ENCODE measurements at regions not wholly inside any gene's neighbourhood (a gene's known extent, or its start where the extent isn't known, plus 50 kb on each side); places are given as distances from the start of the nearest gene placed in this dataset.

GRCh38 chr18:57211412-57211750, 64.5 kb downstream of the BOD1L2 start:
- TF ChIP-seq EZH2 (IDR thresholded peaks at IDR 0.05; ENCODE audit: low read length, unreplicated experiment) (no peak), EZH2phosphoT487 (IDR thresholded peaks at IDR 0.05; ENCODE audit: borderline replicate concordance, low read length) (no peak)
- TF ChIP-seq, protein P1, sequence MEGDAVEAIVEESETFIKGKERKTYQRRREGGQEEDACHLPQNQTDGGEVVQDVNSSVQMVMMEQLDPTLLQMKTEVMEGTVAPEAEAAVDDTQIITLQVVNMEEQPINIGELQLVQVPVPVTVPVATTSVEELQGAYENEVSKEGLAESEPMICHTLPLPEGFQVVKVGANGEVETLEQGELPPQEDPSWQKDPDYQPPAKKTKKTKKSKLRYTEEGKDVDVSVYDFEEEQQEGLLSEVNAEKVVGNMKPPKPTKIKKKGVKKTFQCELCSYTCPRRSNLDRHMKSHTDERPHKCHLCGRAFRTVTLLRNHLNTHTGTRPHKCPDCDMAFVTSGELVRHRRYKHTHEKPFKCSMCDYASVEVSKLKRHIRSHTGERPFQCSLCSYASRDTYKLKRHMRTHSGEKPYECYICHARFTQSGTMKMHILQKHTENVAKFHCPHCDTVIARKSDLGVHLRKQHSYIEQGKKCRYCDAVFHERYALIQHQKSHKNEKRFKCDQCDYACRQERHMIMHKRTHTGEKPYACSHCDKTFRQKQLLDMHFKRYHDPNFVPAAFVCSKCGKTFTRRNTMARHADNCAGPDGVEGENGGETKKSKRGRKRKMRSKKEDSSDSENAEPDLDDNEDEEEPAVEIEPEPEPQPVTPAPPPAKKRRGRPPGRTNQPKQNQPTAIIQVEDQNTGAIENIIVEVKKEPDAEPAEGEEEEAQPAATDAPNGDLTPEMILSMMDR (conservative IDR thresholded peaks at IDR 0.05; ENCODE audit: low read depth, low read length) = no peak
